K562 (cell line): ENCODE measurements at regions not wholly inside any gene's neighbourhood (a gene's known extent, or its start where the extent isn't known, plus 50 kb on each side); places are given as distances from the start of the nearest gene placed in this dataset.
A peak's percentile ranks its signal among the peaks of the same experiment; 100 is the strongest.

Source experiments
- CHCHD3 ChIP-seq: fragments of 250-450 bp; sonication (Bioruptor Pico); IDR thresholded peaks from 2 replicates; pipeline ENCODE4 v2.1.2; 2022; ENCODE audit warnings: mild to moderate bottlenecking
- CTBP1 ChIP-seq: fragments of 450-650 bp; IDR thresholded peaks from 2 replicates; pipeline ENCODE4 v1.6.1; 2016; ENCODE audit warnings: borderline replicate concordance
- ESRRA ChIP-seq: fragments of 450-650 bp; IDR thresholded peaks from 2 replicates; pipeline ENCODE4 v1.6.1; 2014; ENCODE audit warnings: low read depth, mild to moderate bottlenecking, moderate library complexity, borderline replicate concordance
- GATAD2A ChIP-seq: fragments of 450-650 bp; IDR thresholded peaks from 2 replicates; pipeline ENCODE4 v1.6.1; 2017
- JUND ChIP-seq, 2 experiments: IDR thresholded peaks; 2 replicates in 1 of 2; 3 replicates in 1 of 2; pipeline ENCODE4 v1.6.1; 2011; ENCODE audit warnings: borderline replicate concordance in 2 of 2, low read depth in 2 of 2, low read length in 2 of 2, improper control_type of control experiment in 1 of 2, missing biosample characterization in 1 of 2, missing genetic modification characterization in 1 of 2, missing genetic modification reagents in 1 of 2
- KLF6 ChIP-seq: fragments of 250-450 bp; sonication (Bioruptor Pico); IDR thresholded peaks from 2 replicates; pipeline ENCODE4 v1.4.0; 2020; ENCODE audit warnings: mild to moderate bottlenecking, moderate library complexity, borderline replicate concordance
- L3MBTL2 ChIP-seq: fragments of 450-650 bp; IDR thresholded peaks from 2 replicates; pipeline ENCODE4 v1.6.1; 2016; ENCODE audit warnings: mild to moderate bottlenecking, moderate library complexity
- NFRKB ChIP-seq: fragments of 450-650 bp; IDR thresholded peaks from 2 replicates; pipeline ENCODE4 v1.6.1; 2016; ENCODE audit warnings: low read depth
- PRPF4 ChIP-seq: fragments of 200-400 bp; formaldehyde crosslinking; IDR thresholded peaks from one replicate; pipeline ENCODE4 v1.6.1; 2017; ENCODE audit warnings: low read length, low read depth, mild to moderate bottlenecking; ENCODE audit not compliant: insufficient read depth, poor library complexity, severe bottlenecking
- RBFOX2 ChIP-seq: fragments of 200-400 bp; formaldehyde crosslinking; IDR thresholded peaks from 2 replicates; pipeline ENCODE4 v1.6.1; 2017; ENCODE audit warnings: low read depth, mild to moderate bottlenecking, low read length, moderate library complexity
- SMAD4 ChIP-seq: fragments of 250-450 bp; sonication (Bioruptor Pico); conservative IDR thresholded peaks from 2 replicates; pipeline ENCODE4 v1.8.0; 2021; ENCODE audit warnings: inconsistent platforms, mild to moderate bottlenecking, moderate library complexity
- YBX1 ChIP-seq: fragments of 450-650 bp; IDR thresholded peaks from 2 replicates; pipeline ENCODE4 v1.7.1; 2016; ENCODE audit warnings: mild to moderate bottlenecking
- ZEB2 ChIP-seq: fragments of 450-650 bp; IDR thresholded peaks from 2 replicates; pipeline ENCODE4 v1.6.1; 2016
- ZNF197 ChIP-seq: fragments of 200-800 bp; sonication (Bioruptor generic); IDR thresholded peaks from 2 replicates; pipeline ENCODE4 v1.6.1; 2016; ENCODE audit warnings: low read depth, missing genetic modification characterization, missing compliant biosample characterization
- ZNF431 ChIP-seq: sonication (generic); formaldehyde crosslinking; IDR thresholded peaks from 2 replicates; pipeline ENCODE4 v1.8.0; 2022; ENCODE audit warnings: mild to moderate bottlenecking, missing genetic modification reagents
- ZNF444 ChIP-seq: fragments of 250-450 bp; sonication (Bioruptor Pico); IDR thresholded peaks from 2 replicates; pipeline ENCODE4 v1.4.0; 2020; ENCODE audit warnings: mild to moderate bottlenecking, moderate library complexity
- ZNF586 ChIP-seq: fragments of 450-650 bp; formaldehyde crosslinking; conservative IDR thresholded peaks from 2 replicates; pipeline ENCODE4 v1.4.0; 2020; ENCODE audit warnings: mild to moderate bottlenecking, moderate library complexity
- ZNF589 ChIP-seq: fragments of 200-800 bp; sonication (Bioruptor generic); IDR thresholded peaks from 2 replicates; pipeline ENCODE4 v1.6.1; 2016; ENCODE audit warnings: low read depth, missing genetic modification characterization, missing compliant biosample characterization
- TF ChIP-seq, protein P1 (sequence below), 2 experiments: IDR thresholded peaks in 1 of 2; conservative IDR thresholded peaks in 1 of 2; 2 replicates each; pipeline ENCODE4 v1.6.1; 2016; ENCODE audit warnings: low read depth in 2 of 2, mild to moderate bottlenecking in 1 of 2, missing compliant biosample characterization in 1 of 2, missing genetic modification characterization in 1 of 2, moderate library complexity in 1 of 2
- TF ChIP-seq, protein P2 (sequence below), 2 experiments: IDR thresholded peaks; 2 replicates each; pipeline ENCODE4 v1.6.1; 2011; ENCODE audit warnings: borderline replicate concordance in 1 of 2, control low read depth in 1 of 2, low read depth in 1 of 2, low read length in 1 of 2, mild to moderate bottlenecking in 1 of 2, mixed read lengths in 1 of 2, moderate library complexity in 1 of 2; ENCODE audit not compliant: insufficient read depth in 1 of 2, insufficient read length in 1 of 2, poor library complexity in 1 of 2, severe bottlenecking in 1 of 2; ENCODE audit errors: extremely low read depth in 1 of 2
- TF ChIP-seq, protein P3 (sequence below): fragments of 450-650 bp; IDR thresholded peaks from 2 replicates; pipeline ENCODE4 v1.6.1; 2016
- TF ChIP-seq, protein P4 (sequence below): fragments of 450-650 bp; conservative IDR thresholded peaks from 2 replicates; pipeline ENCODE4 v1.6.1; 2016; ENCODE audit warnings: missing genetic modification characterization, low read depth, mild to moderate bottlenecking, control low read depth, missing compliant biosample characterization

DNA sequence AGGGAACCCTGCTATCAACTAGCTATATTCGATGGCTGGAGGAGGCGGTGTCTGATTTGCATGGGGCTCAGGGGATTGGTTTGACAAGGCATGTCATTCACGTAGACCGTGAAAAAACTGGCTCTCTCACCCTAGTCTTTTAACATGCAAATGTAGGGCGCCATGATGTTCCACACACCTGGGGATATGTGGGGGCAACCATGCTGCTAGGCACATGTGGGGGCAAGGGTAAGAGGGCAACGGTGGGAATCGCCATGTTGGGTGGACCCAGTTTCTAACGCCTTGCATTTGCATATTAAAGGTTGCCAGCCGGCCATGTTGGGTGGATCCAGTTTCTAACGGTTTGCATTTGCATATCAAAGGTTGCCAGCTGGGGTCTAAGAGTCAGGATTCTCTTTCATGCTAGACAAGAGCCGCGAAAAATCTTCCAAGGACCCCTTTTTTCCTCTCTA lies 419.2 kb upstream of the NFE2L3 start (continued):
- TF ChIP-seq, protein P1, sequence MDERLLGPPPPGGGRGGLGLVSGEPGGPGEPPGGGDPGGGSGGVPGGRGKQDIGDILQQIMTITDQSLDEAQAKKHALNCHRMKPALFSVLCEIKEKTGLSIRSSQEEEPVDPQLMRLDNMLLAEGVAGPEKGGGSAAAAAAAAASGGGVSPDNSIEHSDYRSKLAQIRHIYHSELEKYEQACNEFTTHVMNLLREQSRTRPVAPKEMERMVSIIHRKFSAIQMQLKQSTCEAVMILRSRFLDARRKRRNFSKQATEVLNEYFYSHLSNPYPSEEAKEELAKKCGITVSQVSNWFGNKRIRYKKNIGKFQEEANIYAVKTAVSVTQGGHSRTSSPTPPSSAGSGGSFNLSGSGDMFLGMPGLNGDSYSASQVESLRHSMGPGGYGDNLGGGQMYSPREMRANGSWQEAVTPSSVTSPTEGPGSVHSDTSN (CRISPR knock-in tag; IDR thresholded peaks at IDR 0.05; ENCODE audit: low read depth), result peak; percentile 37; the same call in 1 of the 2 replicates
- TF ChIP-seq, protein P1 (tag; conservative IDR thresholded peaks at IDR 0.05; ENCODE audit: low read depth), result peak; percentile 93
- TF ChIP-seq JUND (IDR thresholded peaks at IDR 0.05; ENCODE audit: borderline replicate concordance, low read depth, low read length) (no peak), JUND (tag; IDR thresholded peaks at IDR 0.05; ENCODE audit: borderline replicate concordance, low read depth, low read length) (peak; percentile 35; the same call in 1 of the 3 replicates), ESRRA (0 out of 2 replicates have a peak, but pooled peaks have one; percentile 45), ZNF444 (CRISPR knock-in tag) (no peak), ZNF431 (CRISPR knock-in tag) (no peak), SMAD4 (peak; percentile 44; the same call in 1 of the 2 replicates), CTBP1 (0 out of 2 replicates have a peak, but pooled peaks have one; percentile 21), YBX1 (no peak), KLF6 (CRISPR knock-in tag) (no peak), ZNF586 (CRISPR knock-in tag) (no peak), ZNF197 (CRISPR knock-in tag) (no peak), CHCHD3 (CRISPR knock-in tag) (no peak), NFRKB (0 out of 2 replicates have a peak, but pooled peaks have one; percentile 51), ZNF589 (CRISPR knock-in tag) (peak; percentile 32; the same call in 1 of the 2 replicates), L3MBTL2 (peak; percentile 53; the same call in 1 of the 2 replicates), GATAD2A (no peak), ZEB2 (no peak), PRPF4 (no peak), RBFOX2 (peak; percentile 45; the same call in 1 of the 2 replicates)
- TF ChIP-seq, protein P2, sequence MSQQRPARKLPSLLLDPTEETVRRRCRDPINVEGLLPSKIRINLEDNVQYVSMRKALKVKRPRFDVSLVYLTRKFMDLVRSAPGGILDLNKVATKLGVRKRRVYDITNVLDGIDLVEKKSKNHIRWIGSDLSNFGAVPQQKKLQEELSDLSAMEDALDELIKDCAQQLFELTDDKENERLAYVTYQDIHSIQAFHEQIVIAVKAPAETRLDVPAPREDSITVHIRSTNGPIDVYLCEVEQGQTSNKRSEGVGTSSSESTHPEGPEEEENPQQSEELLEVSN (IDR thresholded peaks at IDR 0.05; ENCODE audit: borderline replicate concordance in 1 of 2, extremely low read depth in 1 of 2, insufficient read depth in 1 of 2, insufficient read length in 1 of 2, low read depth in 1 of 2, low read length in 1 of 2, poor library complexity in 1 of 2, severe bottlenecking in 1 of 2), result peak; percentile 27 to 41
- TF ChIP-seq, protein P3, sequence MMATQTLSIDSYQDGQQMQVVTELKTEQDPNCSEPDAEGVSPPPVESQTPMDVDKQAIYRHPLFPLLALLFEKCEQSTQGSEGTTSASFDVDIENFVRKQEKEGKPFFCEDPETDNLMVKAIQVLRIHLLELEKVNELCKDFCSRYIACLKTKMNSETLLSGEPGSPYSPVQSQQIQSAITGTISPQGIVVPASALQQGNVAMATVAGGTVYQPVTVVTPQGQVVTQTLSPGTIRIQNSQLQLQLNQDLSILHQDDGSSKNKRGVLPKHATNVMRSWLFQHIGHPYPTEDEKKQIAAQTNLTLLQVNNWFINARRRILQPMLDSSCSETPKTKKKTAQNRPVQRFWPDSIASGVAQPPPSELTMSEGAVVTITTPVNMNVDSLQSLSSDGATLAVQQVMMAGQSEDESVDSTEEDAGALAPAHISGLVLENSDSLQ, result peak; percentile 97
- TF ChIP-seq, protein P4, sequence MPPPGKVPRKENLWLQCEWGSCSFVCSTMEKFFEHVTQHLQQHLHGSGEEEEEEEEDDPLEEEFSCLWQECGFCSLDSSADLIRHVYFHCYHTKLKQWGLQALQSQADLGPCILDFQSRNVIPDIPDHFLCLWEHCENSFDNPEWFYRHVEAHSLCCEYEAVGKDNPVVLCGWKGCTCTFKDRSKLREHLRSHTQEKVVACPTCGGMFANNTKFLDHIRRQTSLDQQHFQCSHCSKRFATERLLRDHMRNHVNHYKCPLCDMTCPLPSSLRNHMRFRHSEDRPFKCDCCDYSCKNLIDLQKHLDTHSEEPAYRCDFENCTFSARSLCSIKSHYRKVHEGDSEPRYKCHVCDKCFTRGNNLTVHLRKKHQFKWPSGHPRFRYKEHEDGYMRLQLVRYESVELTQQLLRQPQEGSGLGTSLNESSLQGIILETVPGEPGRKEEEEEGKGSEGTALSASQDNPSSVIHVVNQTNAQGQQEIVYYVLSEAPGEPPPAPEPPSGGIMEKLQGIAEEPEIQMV (tag), result peak; percentile 46; the same call in 1 of the 2 replicates
